Tibial artery (tissue), 4 donors: ENCODE measurements at regions not wholly inside any gene's neighbourhood (a gene's known extent, or its start where the extent isn't known, plus 50 kb on each side); places are given as distances from the start of the nearest gene placed in this dataset.

Experiments
- DNase-seq, 2 donors: peaks; one replicate each; pipeline ENCODE4 v3.0.0-alpha.2; 2019
- H3K27ac ChIP-seq, 2 donors: fragments of 200-600 bp; sonication (generic) in 1 of 2; 1 replicate in 1 of 2; 2 replicates in 1 of 2; pipeline ENCODE4 v1.5.1; 2018 to 2019; ENCODE audit warnings: mild to moderate bottlenecking in 1 of 2
- H3K27me3 ChIP-seq, 2 donors: fragments of 200-600 bp; sonication (generic) in 1 of 2; one replicate each; pipeline versions ENCODE4 v1.5.1 to v1.6.0; 2016 to 2019
- H3K36me3 ChIP-seq, 3 donors: fragments of 200-600 bp; sonication (generic) in 2 of 3; one replicate each; pipeline ENCODE4 v1.5.1; 2016 to 2019; ENCODE audit warnings: mild to moderate bottlenecking in 2 of 3
- H3K4me1 ChIP-seq, 4 donors: fragments of 200-600 bp; sonication (generic) in 2 of 4; 1 replicate in 3 of 4; 2 replicates in 1 of 4; pipeline ENCODE4 v1.5.1; 2016 to 2019
- H3K4me3 ChIP-seq, 2 donors: fragments of 200-600 bp; sonication (generic) in 1 of 2; 1 replicate in 1 of 2; 2 replicates in 1 of 2; pipeline ENCODE4 v1.5.1; 2018 to 2019; ENCODE audit warnings: mild to moderate bottlenecking in 2 of 2
- H3K9me3 ChIP-seq, 3 donors: fragments of 200-600 bp; sonication (generic) in 1 of 3; one replicate each; pipeline ENCODE4 v1.5.1; 2016 to 2019
- CTCF ChIP-seq, 2 experiments: fragments of 200-600 bp in 1 of 2; fragments of 450-650 bp in 1 of 2; IDR thresholded peaks; one replicate each; pipeline ENCODE4 v1.5.1; 2017 to 2019; ENCODE audit warnings: antibody characterized with exemption in 2 of 2, mild to moderate bottlenecking in 1 of 2, moderate library complexity in 1 of 2
- intact Hi-C: fragments of 100-400 bp; cut with DNase I; formaldehyde crosslinking; loops from one replicate; pipeline ENCODE4 v1.15.0; 2023; ENCODE audit warnings: low total_unique reads

- H3K36me3 ChIP-seq = no peaks in the 10 kb centered on the region
- H3K9me3 ChIP-seq = peaks cover 0 to 16% (median 0%) of the 10 kb centered on the region in 3 donors
- no peak for TF ChIP-seq CTCF (IDR thresholded peaks at IDR 0.05)
- no peak overlapping the region for H3K4me3 ChIP-seq
- no peaks in the 10 kb centered on the region for H3K27me3 ChIP-seq
- intact Hi-C loops = no loop called here
- DNase-seq = no peak
- no peak overlapping the region for H3K27ac ChIP-seq
- H3K4me1 ChIP-seq = no peaks in the 10 kb centered on the region
These were observed 524.7 kb upstream of the ACVR2A start for GRCh38 chr2:147320146-147320545.

GRCh38 chr2:147311058-147311430 lies 533.8 kb upstream of the ACVR2A start:
- Histone ChIP-seq H3K27me3 (no peaks in the 10 kb centered on the region), H3K4me3 (no peak overlapping the region), H3K9me3 (no peaks in the 10 kb centered on the region)

GRCh38 chr2:147310335-147311057 lies 534.3 kb upstream of the ACVR2A start:
- no peak for DNase-seq
- no peak for TF ChIP-seq CTCF (IDR thresholded peaks at IDR 0.05)
- Histone ChIP-seq H3K27me3 (no peaks in the 10 kb centered on the region), H3K4me3 (no peak overlapping the region), H3K36me3 (no peaks in the 10 kb centered on the region), H3K9me3 (no peaks in the 10 kb centered on the region), H3K4me1 (no peaks in the 10 kb centered on the region), H3K27ac (no peak overlapping the region)
- intact Hi-C loops = no loop called here

More at GRCh38 chr2:147311058-147311430, 533.8 kb upstream of the ACVR2A start:
- intact Hi-C loops = no loop called here
- no peak overlapping the region for H3K27ac ChIP-seq
- no peaks in the 10 kb centered on the region for H3K36me3 ChIP-seq
- no peak for TF ChIP-seq CTCF (IDR thresholded peaks at IDR 0.05)
- no peaks in the 10 kb centered on the region for H3K4me1 ChIP-seq
- no peak for DNase-seq

- Histone ChIP-seq H3K4me1 (no peaks in the 10 kb centered on the region), H3K27me3 (no peaks in the 10 kb centered on the region), H3K27ac (no peak overlapping the region), H3K36me3 (no peaks in the 10 kb centered on the region), H3K4me3 (no peak overlapping the region), H3K9me3 (no peaks in the 10 kb centered on the region)
- intact Hi-C loops = no loop called here
- DNase-seq = no peak
- no peak for TF ChIP-seq CTCF (IDR thresholded peaks at IDR 0.05)
These were observed 547.0 kb upstream of the ACVR2A start for GRCh38 chr2:147297820-147298219.

- H3K4me1 ChIP-seq = no peaks in the 10 kb centered on the region
- no peak for TF ChIP-seq CTCF (IDR thresholded peaks at IDR 0.05)
These were observed 549.9 kb upstream of the ACVR2A start for GRCh38 chr2:147294825-147295392.

More at GRCh38 chr2:147294825-147295392, 549.9 kb upstream of the ACVR2A start:
- Histone ChIP-seq H3K4me3 (no peak overlapping the region), H3K27ac (no peak overlapping the region), H3K36me3 (no peaks in the 10 kb centered on the region), H3K27me3 (no peaks in the 10 kb centered on the region), H3K9me3 (no peaks in the 10 kb centered on the region)
- intact Hi-C loops = no loop called here
- DNase-seq = no peak
